ENCODE measurements at regions not wholly inside any gene's neighbourhood (a gene's known extent, or its start where the extent isn't known, plus 50 kb on each side); places are given as distances from the start of the nearest gene placed in this dataset.

DNA sequence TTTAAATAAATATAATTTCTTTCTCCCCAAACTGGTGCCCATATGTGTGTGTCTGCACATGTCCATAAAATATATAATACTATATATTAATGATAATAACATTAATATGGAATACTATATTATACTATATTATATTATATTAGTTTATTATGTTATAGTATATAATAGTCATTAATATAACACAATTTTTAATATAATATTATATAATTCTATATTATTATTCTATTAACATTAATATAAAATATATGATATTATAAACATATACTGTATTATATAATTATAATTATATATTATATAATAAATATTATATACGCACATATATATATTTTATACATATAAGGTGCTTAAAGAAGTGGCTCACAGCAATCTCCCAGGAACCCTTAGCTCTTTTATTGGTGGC is 513.0 kb upstream of the CDH11 start:
- Histone ChIP-seq H3K27me3 (ENCODE audit: low read length) (no peaks in the 10 kb centered on the region), H2AFZ (ENCODE audit: low read length) (no peak overlapping the region), H3K27ac (ENCODE audit: low read length) (no peak overlapping the region), H3K36me3 (ENCODE audit: insufficient read depth, low read length) (no peaks in the 10 kb centered on the region), H3K9me3 (ENCODE audit: low read length) (no peaks in the 10 kb centered on the region), H3K4me1 (ENCODE audit: low read length) (no peaks in the 10 kb centered on the region), H3K79me2 (ENCODE audit: low read length) (no peaks in the 10 kb centered on the region), H3K9me2 (replicated peaks; ENCODE audit: insufficient read depth, low read length) (no peaks in the 10 kb centered on the region; the same call in 1 of the 2 replicates), H3K4me2 (ENCODE audit: low read depth, low read length, poor library complexity, severe bottlenecking) (no peak overlapping the region), H4K20me1 (ENCODE audit: insufficient read depth, low read depth, low read length) (no peaks in the 10 kb centered on the region), H3K4me3 (ENCODE audit: low read length) (no peak overlapping the region), H3K9ac (ENCODE audit: low read length) (no peak overlapping the region)
- DNase-seq = no peak

DNA sequence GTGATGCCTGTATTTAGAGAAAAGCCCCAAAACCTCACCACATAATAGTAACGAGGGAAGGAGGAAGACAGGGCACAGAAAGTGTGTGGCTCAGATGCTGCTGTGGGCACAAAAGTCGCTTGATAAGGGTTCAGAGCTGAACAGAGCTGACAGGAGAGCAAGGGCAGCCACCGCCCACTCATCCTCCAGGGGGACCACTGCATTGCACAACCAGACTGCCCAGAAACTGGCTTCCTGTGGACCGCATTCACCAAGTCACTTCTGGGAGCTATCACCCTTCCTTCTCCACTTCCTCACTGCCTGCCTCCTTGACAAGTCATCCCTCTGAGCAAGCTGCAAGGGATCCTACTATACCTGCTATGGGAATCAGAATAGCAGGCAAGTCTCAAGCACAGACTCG is 512.4 kb upstream of the CDH11 start:
- no peaks in the 10 kb centered on the region for H3K79me2 ChIP-seq (ENCODE audit: low read length)
- no peaks in the 10 kb centered on the region for H4K20me1 ChIP-seq (ENCODE audit: insufficient read depth, low read depth, low read length)
- no peaks in the 10 kb centered on the region for H3K4me1 ChIP-seq (ENCODE audit: low read length)
- no peak overlapping the region for H3K4me3 ChIP-seq (ENCODE audit: low read length)
- no peak for DNase-seq
- H3K27me3 ChIP-seq (ENCODE audit: low read length) = no peaks in the 10 kb centered on the region
- H3K9ac ChIP-seq (ENCODE audit: low read length) = no peak overlapping the region
- no peak overlapping the region for H2AFZ ChIP-seq (ENCODE audit: low read length)
- H3K9me2 ChIP-seq (replicated peaks; ENCODE audit: insufficient read depth, low read length) = no peaks in the 10 kb centered on the region; the same call in 1 of the 2 replicates
- H3K9me3 ChIP-seq (ENCODE audit: low read length) = no peaks in the 10 kb centered on the region
- H3K27ac ChIP-seq (ENCODE audit: low read length) = no peak overlapping the region
- no peaks in the 10 kb centered on the region for H3K36me3 ChIP-seq (ENCODE audit: insufficient read depth, low read length)
- no peak overlapping the region for H3K4me2 ChIP-seq (ENCODE audit: low read depth, low read length, poor library complexity, severe bottlenecking)

DNA sequence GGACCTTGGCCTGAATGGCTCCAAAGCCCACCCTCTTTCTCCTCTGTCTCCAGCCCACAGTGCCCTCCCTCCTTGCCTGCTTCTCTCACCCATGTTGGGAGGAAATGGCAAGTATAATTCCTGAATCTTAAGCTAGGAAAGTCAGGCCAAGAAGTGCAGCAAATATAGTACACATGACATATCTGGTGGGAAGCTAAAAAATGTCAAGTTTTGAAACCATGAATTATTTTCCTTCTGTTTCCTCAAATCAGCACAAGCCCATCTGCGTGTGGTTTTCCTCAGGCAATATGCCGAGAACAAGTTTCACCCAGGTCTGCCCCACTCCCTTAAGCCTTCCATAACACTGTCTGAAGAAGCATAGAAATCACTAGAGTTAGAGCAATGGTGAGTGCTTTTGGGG is 502.8 kb upstream of the CDH11 start:
- no peak overlapping the region for H3K9ac ChIP-seq (ENCODE audit: low read length)
- H3K27ac ChIP-seq (ENCODE audit: low read length) = no peak overlapping the region
- H3K27me3 ChIP-seq (ENCODE audit: low read length) = no peaks in the 10 kb centered on the region
- DNase-seq = no peak
- H3K4me1 ChIP-seq (ENCODE audit: low read length) = no peaks in the 10 kb centered on the region
- no peaks in the 10 kb centered on the region for H3K79me2 ChIP-seq (ENCODE audit: low read length)
- H2AFZ ChIP-seq (ENCODE audit: low read length) = no peak overlapping the region
- H3K4me2 ChIP-seq (ENCODE audit: low read depth, low read length, poor library complexity, severe bottlenecking) = no peak overlapping the region
- no peaks in the 10 kb centered on the region for H3K9me3 ChIP-seq (ENCODE audit: low read length)
- H4K20me1 ChIP-seq (ENCODE audit: insufficient read depth, low read depth, low read length) = no peaks in the 10 kb centered on the region
- no peaks in the 10 kb centered on the region for H3K9me2 ChIP-seq (replicated peaks; ENCODE audit: insufficient read depth, low read length)
- H3K4me3 ChIP-seq (ENCODE audit: low read length) = no peak overlapping the region
- no peaks in the 10 kb centered on the region for H3K36me3 ChIP-seq (ENCODE audit: insufficient read depth, low read length)

DNA sequence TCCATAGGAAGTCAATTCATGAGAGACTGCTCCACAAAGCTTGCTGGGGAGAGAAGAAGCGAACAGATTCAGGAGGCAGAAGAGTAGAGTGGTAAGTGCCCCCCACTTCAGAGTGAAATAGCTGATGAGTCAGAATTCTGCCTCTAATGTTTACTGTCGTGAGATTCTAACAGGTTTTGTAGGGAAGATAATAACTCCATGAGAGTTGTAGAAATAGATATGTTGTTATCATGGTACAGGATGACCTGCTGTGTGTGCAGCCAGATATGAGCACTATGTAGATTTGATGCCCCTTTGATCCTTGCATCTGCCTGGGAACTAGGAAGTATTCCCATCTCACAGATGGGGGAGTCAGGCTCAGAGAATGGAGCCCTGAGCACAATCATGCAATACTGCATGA is 502.4 kb upstream of the CDH11 start:
- Histone ChIP-seq H3K36me3 (ENCODE audit: insufficient read depth, low read length) (no peaks in the 10 kb centered on the region), H3K4me1 (ENCODE audit: low read length) (no peaks in the 10 kb centered on the region), H3K27me3 (ENCODE audit: low read length) (no peaks in the 10 kb centered on the region), H4K20me1 (ENCODE audit: insufficient read depth, low read depth, low read length) (no peaks in the 10 kb centered on the region), H3K9me2 (replicated peaks; ENCODE audit: insufficient read depth, low read length) (no peaks in the 10 kb centered on the region), H3K9me3 (ENCODE audit: low read length) (no peaks in the 10 kb centered on the region), H2AFZ (ENCODE audit: low read length) (no peak overlapping the region), H3K9ac (ENCODE audit: low read length) (no peak overlapping the region), H3K79me2 (ENCODE audit: low read length) (no peaks in the 10 kb centered on the region), H3K4me3 (ENCODE audit: low read length) (no peak overlapping the region), H3K27ac (ENCODE audit: low read length) (no peak overlapping the region), H3K4me2 (ENCODE audit: low read depth, low read length, poor library complexity, severe bottlenecking) (no peak overlapping the region)
- DNase-seq = no peak

DNA sequence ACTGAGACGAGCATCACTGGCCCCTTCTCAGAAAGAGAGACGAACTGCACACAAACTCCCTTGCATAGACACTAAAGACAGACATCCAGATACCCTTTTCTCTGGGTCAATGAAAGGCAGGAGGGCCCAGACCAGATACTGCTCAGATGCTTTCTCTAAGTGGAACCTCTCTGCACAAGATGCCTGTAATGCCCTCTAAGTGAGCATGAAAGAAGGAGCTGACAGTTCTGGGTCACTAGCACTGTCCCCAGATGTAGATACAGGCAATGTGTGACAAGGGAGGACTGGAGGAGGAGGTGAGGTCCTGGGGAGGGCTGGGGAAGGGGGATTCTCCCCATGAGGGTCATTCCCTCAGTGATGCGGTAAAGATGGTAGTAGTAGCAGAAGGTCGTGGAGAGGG is 501.0 kb upstream of the CDH11 start:
- no peaks in the 10 kb centered on the region for H3K4me1 ChIP-seq (ENCODE audit: low read length)
- no peaks in the 10 kb centered on the region for H3K79me2 ChIP-seq (ENCODE audit: low read length)
- no peak overlapping the region for H3K4me2 ChIP-seq (ENCODE audit: low read depth, low read length, poor library complexity, severe bottlenecking)

DNA sequence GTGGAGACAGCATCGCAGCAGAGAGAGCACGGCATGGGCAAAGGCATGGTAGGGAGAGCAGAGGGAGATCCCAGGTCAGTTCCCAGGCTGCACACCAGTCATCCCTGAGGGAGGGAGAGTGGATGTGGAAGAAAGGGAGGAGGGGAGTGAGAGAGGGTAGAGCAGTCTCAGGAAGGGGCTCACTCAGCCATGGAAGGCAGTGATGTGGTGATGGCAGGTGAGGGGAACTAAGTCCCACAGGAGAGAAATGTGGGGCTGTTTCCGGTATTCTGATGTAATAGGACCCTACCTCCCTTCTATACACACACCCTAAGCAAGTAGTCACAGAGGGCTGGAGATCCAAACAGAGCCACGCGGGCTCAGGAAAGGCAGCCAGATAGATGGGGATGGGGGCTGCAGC is 500.3 kb upstream of the CDH11 start:
- H3K9me3 ChIP-seq (ENCODE audit: low read length) = no peaks in the 10 kb centered on the region
- H3K4me2 ChIP-seq (ENCODE audit: low read depth, low read length, poor library complexity, severe bottlenecking) = no peak overlapping the region
- no peak overlapping the region for H3K4me3 ChIP-seq (ENCODE audit: low read length)
- no peaks in the 10 kb centered on the region for H3K9me2 ChIP-seq (replicated peaks; ENCODE audit: insufficient read depth, low read length)
- H3K36me3 ChIP-seq (ENCODE audit: insufficient read depth, low read length) = no peaks in the 10 kb centered on the region
- no peaks in the 10 kb centered on the region for H3K4me1 ChIP-seq (ENCODE audit: low read length)
- H3K27ac ChIP-seq (ENCODE audit: low read length) = no peak overlapping the region
- H4K20me1 ChIP-seq (ENCODE audit: insufficient read depth, low read depth, low read length) = no peaks in the 10 kb centered on the region
- no peak for DNase-seq
- no peak overlapping the region for H3K9ac ChIP-seq (ENCODE audit: low read length)
- no peaks in the 10 kb centered on the region for H3K27me3 ChIP-seq (ENCODE audit: low read length)
- H2AFZ ChIP-seq (ENCODE audit: low read length) = no peak overlapping the region
- H3K79me2 ChIP-seq (ENCODE audit: low read length) = no peaks in the 10 kb centered on the region

More for the DNA sequence above, 501.0 kb upstream of the CDH11 start:
- no peak overlapping the region for H3K9ac ChIP-seq (ENCODE audit: low read length)
- H4K20me1 ChIP-seq (ENCODE audit: insufficient read depth, low read depth, low read length) = no peaks in the 10 kb centered on the region
- H3K9me3 ChIP-seq (ENCODE audit: low read length) = no peaks in the 10 kb centered on the region
- DNase-seq = no peak
- no peaks in the 10 kb centered on the region for H3K27me3 ChIP-seq (ENCODE audit: low read length)
- H3K4me3 ChIP-seq (ENCODE audit: low read length) = no peak overlapping the region
- H3K9me2 ChIP-seq (replicated peaks; ENCODE audit: insufficient read depth, low read length) = no peaks in the 10 kb centered on the region
- no peaks in the 10 kb centered on the region for H3K36me3 ChIP-seq (ENCODE audit: insufficient read depth, low read length)
- no peak overlapping the region for H3K27ac ChIP-seq (ENCODE audit: low read length)
- no peak overlapping the region for H2AFZ ChIP-seq (ENCODE audit: low read length)

DNA sequence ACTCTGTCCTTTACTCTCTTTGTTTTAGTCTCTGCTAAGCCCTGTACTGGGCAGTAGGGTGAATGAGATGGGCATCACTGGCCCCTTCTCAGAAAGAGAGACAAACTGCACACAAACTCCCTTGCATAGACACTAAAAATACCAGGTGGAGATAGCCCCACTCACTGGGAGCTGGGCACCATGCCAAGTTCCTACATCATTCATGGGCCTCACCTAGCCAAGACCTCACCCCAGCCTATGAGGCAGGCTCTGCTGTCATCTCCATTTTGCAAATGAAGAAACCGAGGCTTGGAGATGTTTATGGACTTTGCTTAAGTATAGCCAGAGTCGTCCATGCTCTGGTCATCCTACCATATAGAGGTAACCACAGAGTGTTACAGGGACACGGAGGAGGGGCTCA is 499.8 kb upstream of the CDH11 start:
- Histone ChIP-seq H3K4me2 (ENCODE audit: low read depth, low read length, poor library complexity, severe bottlenecking) (no peak overlapping the region), H3K79me2 (ENCODE audit: low read length) (no peaks in the 10 kb centered on the region), H2AFZ (ENCODE audit: low read length) (no peak overlapping the region), H4K20me1 (ENCODE audit: insufficient read depth, low read depth, low read length) (no peaks in the 10 kb centered on the region), H3K9me2 (replicated peaks; ENCODE audit: insufficient read depth, low read length) (no peaks in the 10 kb centered on the region), H3K9ac (ENCODE audit: low read length) (no peak overlapping the region), H3K4me1 (ENCODE audit: low read length) (no peaks in the 10 kb centered on the region), H3K9me3 (ENCODE audit: low read length) (no peaks in the 10 kb centered on the region), H3K4me3 (ENCODE audit: low read length) (no peak overlapping the region), H3K27ac (ENCODE audit: low read length) (no peak overlapping the region), H3K27me3 (ENCODE audit: low read length) (no peaks in the 10 kb centered on the region), H3K36me3 (ENCODE audit: insufficient read depth, low read length) (no peaks in the 10 kb centered on the region)
- no peak for DNase-seq

DNA sequence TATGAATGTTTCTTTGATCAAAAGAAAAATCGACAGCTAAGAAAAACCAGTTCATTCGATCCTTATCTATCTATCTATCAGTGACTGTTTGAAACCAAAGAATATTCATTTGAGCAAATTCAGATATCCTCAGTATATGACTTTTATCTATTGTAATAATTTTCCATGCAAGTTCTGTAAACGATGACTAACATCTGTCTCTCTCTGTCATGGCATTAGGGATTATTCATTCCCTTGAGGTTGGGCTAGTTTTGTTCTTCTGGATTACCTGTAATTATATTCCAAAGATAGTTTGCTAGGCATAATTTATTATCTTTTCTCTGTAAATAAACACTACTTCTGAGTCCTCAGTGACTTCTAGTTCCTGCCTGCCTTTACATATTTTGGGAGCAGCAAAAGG is 497.7 kb upstream of the CDH11 start:
- Histone ChIP-seq H3K4me1 (ENCODE audit: low read length) (no peaks in the 10 kb centered on the region), H3K36me3 (ENCODE audit: insufficient read depth, low read length) (no peaks in the 10 kb centered on the region), H4K20me1 (ENCODE audit: insufficient read depth, low read depth, low read length) (no peaks in the 10 kb centered on the region), H3K27ac (ENCODE audit: low read length) (no peak overlapping the region), H3K79me2 (ENCODE audit: low read length) (no peaks in the 10 kb centered on the region), H3K9me3 (ENCODE audit: low read length) (no peaks in the 10 kb centered on the region), H3K9ac (ENCODE audit: low read length) (no peak overlapping the region), H3K9me2 (replicated peaks; ENCODE audit: insufficient read depth, low read length) (no peaks in the 10 kb centered on the region), H3K4me3 (ENCODE audit: low read length) (no peak overlapping the region), H2AFZ (ENCODE audit: low read length) (no peak overlapping the region), H3K27me3 (ENCODE audit: low read length) (no peaks in the 10 kb centered on the region), H3K4me2 (ENCODE audit: low read depth, low read length, poor library complexity, severe bottlenecking) (no peak overlapping the region)
- no peak for DNase-seq

DNA sequence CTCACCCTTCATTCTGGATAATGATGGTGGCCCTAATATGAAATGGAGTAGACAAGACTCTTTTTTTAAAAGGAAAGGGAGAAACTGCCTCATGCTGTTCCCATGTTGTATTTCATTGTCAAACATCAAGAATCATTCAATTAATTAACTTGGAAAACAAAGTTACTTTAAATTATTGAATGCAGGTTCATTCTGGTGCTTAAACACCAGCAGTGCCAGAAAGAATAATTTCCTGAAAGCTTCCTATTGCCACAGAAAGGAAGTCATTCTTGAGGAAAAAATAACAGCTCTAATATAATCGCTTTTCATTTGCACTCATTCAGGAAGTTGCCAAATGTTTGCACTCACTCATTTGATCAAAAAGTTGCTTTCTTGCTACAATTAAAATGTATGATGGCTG is 497.1 kb upstream of the CDH11 start:
- H3K79me2 ChIP-seq (ENCODE audit: low read length) = no peaks in the 10 kb centered on the region
- H3K9me2 ChIP-seq (replicated peaks; ENCODE audit: insufficient read depth, low read length) = no peaks in the 10 kb centered on the region
- no peak overlapping the region for H3K9ac ChIP-seq (ENCODE audit: low read length)
- no peak overlapping the region for H3K27ac ChIP-seq (ENCODE audit: low read length)
- H2AFZ ChIP-seq (ENCODE audit: low read length) = no peak overlapping the region
- H3K27me3 ChIP-seq (ENCODE audit: low read length) = no peaks in the 10 kb centered on the region
- no peaks in the 10 kb centered on the region for H3K4me1 ChIP-seq (ENCODE audit: low read length)
- H3K9me3 ChIP-seq (ENCODE audit: low read length) = no peaks in the 10 kb centered on the region
- H3K36me3 ChIP-seq (ENCODE audit: insufficient read depth, low read length) = no peaks in the 10 kb centered on the region
- no peak for DNase-seq
- no peak overlapping the region for H3K4me3 ChIP-seq (ENCODE audit: low read length)
- H4K20me1 ChIP-seq (ENCODE audit: insufficient read depth, low read depth, low read length) = no peaks in the 10 kb centered on the region
- H3K4me2 ChIP-seq (ENCODE audit: low read depth, low read length, poor library complexity, severe bottlenecking) = no peak overlapping the region

Data from Karpas-422 (cell line).